B cell (primary cell): ENCODE measurements at regions not wholly inside any gene's neighbourhood (a gene's known extent, or its start where the extent isn't known, plus 50 kb on each side); places are given as distances from the start of the nearest gene placed in this dataset.

ENCODE experiments used
- ATAC-seq: fragments of 200-7000 bp; cut with Tn5 transposase; one replicate; pipeline ENCODE4 v1.10.0; 2021; ENCODE audit warnings: low read depth, mild to moderate bottlenecking, moderate number of reproducible peaks, moderate library complexity
- CTCF ChIA-PET: fragments of 350-600 bp; sonication (Branson Sonifier 250); formaldehyde crosslinking; loops from one replicate; lab custom pipeline; 2021; ENCODE audit warnings: antibody characterized with exemption, inconsistent platforms; lab: Charles Lee
- POLR2A ChIA-PET: fragments of 350-600 bp; sonication (Branson Sonifier 250); formaldehyde crosslinking; loops from one replicate; lab custom pipeline; 2021; ENCODE audit warnings: antibody characterized with exemption; lab: Charles Lee
- DNase-seq: peaks from one replicate; pipeline ENCODE4 v3.0.0; 2013
- H2AFZ ChIP-seq: 2 replicates; pipeline ENCODE4 v1.6.1; 2012; ENCODE audit warnings: mild to moderate bottlenecking, low read depth, low read length; ENCODE audit not compliant: insufficient read depth, poor library complexity, severe bottlenecking
- H3K27ac ChIP-seq, 2 donors: 1 replicate in 1 of 2; 2 replicates in 1 of 2; pipeline ENCODE4 v1.5.1; 2012 to 2013; ENCODE audit warnings: low read length in 2 of 2, mild to moderate bottlenecking in 2 of 2, moderate library complexity in 1 of 2
- H3K27me3 ChIP-seq, 4 experiments: fragments of 200-600 bp in 1 of 4; sonication (generic) in 1 of 4; replicated peaks in 1 of 4; 1 replicate in 2 of 4; 2 replicates in 2 of 4; pipeline versions ENCODE4 v1.6.1 to v1.7.0; 2013 to 2016; ENCODE audit warnings: low read length in 3 of 4, mild to moderate bottlenecking in 2 of 4, mixed read lengths in 1 of 4, moderate library complexity in 1 of 4; ENCODE audit not compliant: insufficient read depth in 4 of 4, control insufficient read depth in 3 of 4; ENCODE audit errors: control extremely low read depth in 1 of 4
- H3K36me3 ChIP-seq, 2 experiments: replicated peaks in 1 of 2; 1 replicate in 1 of 2; 2 replicates in 1 of 2; pipeline versions ENCODE4 v1.6.1 to v1.7.1; 2013; ENCODE audit warnings: low read length in 1 of 2; ENCODE audit not compliant: insufficient read depth in 2 of 2, control insufficient read depth in 1 of 2; ENCODE audit errors: control extremely low read depth in 1 of 2, extremely low read depth in 1 of 2
- H3K4me1 ChIP-seq, 2 donors: fragments of 200-600 bp in 1 of 2; sonication (generic) in 1 of 2; 1 replicate in 1 of 2; 2 replicates in 1 of 2; pipeline versions ENCODE4 v1.5.1 to v1.6.1; 2013 to 2017; ENCODE audit warnings: low read length in 2 of 2; ENCODE audit not compliant: control insufficient read depth in 2 of 2, insufficient read depth in 2 of 2
- H3K4me2 ChIP-seq: replicated peaks from 2 replicates; pipeline ENCODE3; 2012; ENCODE audit warnings: mild to moderate bottlenecking, low read depth, low read length; ENCODE audit not compliant: poor library complexity, severe bottlenecking
- H3K4me3 ChIP-seq, 5 experiments: fragments of 200-600 bp in 1 of 5; sonication (generic) in 1 of 5; 1 replicate in 3 of 5; 2 replicates in 2 of 5; pipeline versions ENCODE4 v1.5.1 to v1.7.0; 2011 to 2016; ENCODE audit warnings: low read length in 4 of 5, mild to moderate bottlenecking in 4 of 5, low read depth in 2 of 5, control low read depth in 1 of 5, moderate library complexity in 1 of 5; ENCODE audit not compliant: insufficient read depth in 1 of 5; ENCODE audit errors: control extremely low read depth in 1 of 5, extremely low read depth in 1 of 5
- H3K79me2 ChIP-seq: fragments of 200-600 bp; sonication (generic); one replicate; pipeline ENCODE4 v1.6.0; 2016; ENCODE audit warnings: low read length; ENCODE audit not compliant: control insufficient read depth, insufficient read depth
- H3K9ac ChIP-seq: fragments of 200-600 bp; sonication (generic); 2 replicates; pipeline ENCODE4 v1.6.1; 2017; ENCODE audit warnings: mild to moderate bottlenecking, low read length, moderate library complexity
- H3K9me3 ChIP-seq, 3 donors: one replicate each; pipeline versions ENCODE4 v1.6.1 to v1.7.1; 2013; ENCODE audit warnings: low read length in 2 of 3; ENCODE audit not compliant: control insufficient read depth in 2 of 3, insufficient read depth in 1 of 3; ENCODE audit errors: control extremely low read depth in 1 of 3
- H4K20me1 ChIP-seq: 2 replicates; pipeline ENCODE4 v1.6.0; 2012; ENCODE audit warnings: mild to moderate bottlenecking, low read length; ENCODE audit not compliant: insufficient read depth, control insufficient read depth, poor library complexity, severe bottlenecking
- H3K27ac Mint-ChIP-seq: one replicate; pipeline ENCODE4 v1.8.0; 2021; ENCODE audit warnings: mixed read lengths
- H3K27me3 Mint-ChIP-seq: one replicate; pipeline ENCODE4 v1.8.0; 2021; ENCODE audit warnings: mixed read lengths
- H3K4me1 Mint-ChIP-seq: one replicate; pipeline ENCODE4 v1.8.0; 2021; ENCODE audit warnings: mixed read lengths
- H3K4me3 Mint-ChIP-seq: one replicate; pipeline ENCODE4 v1.8.0; 2021; ENCODE audit warnings: mixed read lengths
- H3K9me3 Mint-ChIP-seq: one replicate; pipeline ENCODE4 v1.8.0; 2022; ENCODE audit warnings: mixed read lengths; ENCODE audit not compliant: insufficient read depth
- EZH2 ChIP-seq: IDR thresholded peaks from 2 replicates; pipeline ENCODE4 v1.6.1; 2012; ENCODE audit warnings: borderline replicate concordance, low read depth, mild to moderate bottlenecking, moderate library complexity, low read length; ENCODE audit not compliant: insufficient read depth, poor library complexity, severe bottlenecking
- WGBS: methylation state at CpG from one replicate; pipeline ENCODE4 v1.1.5; 2013; ENCODE audit warnings: missing lambda C conversion rate; ENCODE audit not compliant: insufficient coverage; 5-methylcytosine and 5-hydroxymethylcytosine counted together
- intact Hi-C: fragments of 100-400 bp; cut with micrococcal nuclease; formaldehyde crosslinking; loops from one replicate; pipeline ENCODE4 v1.10.0; 2022
- TF ChIP-seq, protein P1 (sequence below): fragments of 200-600 bp; IDR thresholded peaks from one replicate; pipeline ENCODE4 v1.8.0; 2022; ENCODE audit warnings: antibody characterized with exemption, mild to moderate bottlenecking

DNA sequence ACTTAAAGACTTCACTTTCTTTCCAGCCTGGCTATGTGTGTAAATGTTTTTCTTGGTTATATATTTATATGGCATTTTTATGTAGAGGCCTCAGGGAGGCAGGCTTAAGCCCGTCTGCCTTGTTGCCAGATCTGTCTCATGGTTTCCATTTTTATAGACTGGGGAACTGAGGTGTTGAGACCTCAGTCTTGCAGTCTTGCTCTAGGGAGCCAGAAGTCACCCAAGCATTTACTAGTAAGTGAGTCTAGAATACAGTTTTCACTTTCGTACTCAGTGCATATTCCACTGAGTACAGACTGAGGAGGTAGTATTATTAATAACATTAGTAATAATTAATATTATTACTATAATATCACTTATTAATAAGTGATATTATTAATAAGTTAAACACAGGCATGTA, 161.4 kb downstream of the UCK2 start:
- H3K9ac ChIP-seq: no peak overlapping the region
- no peak overlapping the region for H3K27ac ChIP-seq
- Mint-ChIP-seq H3K27ac (no peak overlapping the region), H3K9me3 (no peaks in the 10 kb centered on the region), H3K27me3 (peaks cover 5% of the 10 kb centered on the region), H3K4me1 (no peaks in the 10 kb centered on the region), H3K4me3 (no peak overlapping the region)
- H3K4me3 ChIP-seq: no peak overlapping the region
- no peaks in the 10 kb centered on the region for H3K79me2 ChIP-seq
- CTCF ChIA-PET: no interaction called here
- H3K4me1 ChIP-seq: no peaks in the 10 kb centered on the region
- POLR2A ChIA-PET: no interaction called here
- H2AFZ ChIP-seq: no peak overlapping the region
- 40% methylated on average over 1 of the region's 2 CpGs for WGBS
- intact Hi-C loops: no loop called here
- ATAC-seq: no peak
- no peaks in the 10 kb centered on the region for H3K36me3 ChIP-seq
- no peak overlapping the region for H3K4me2 ChIP-seq
- no peaks in the 10 kb centered on the region for H4K20me1 ChIP-seq
- no peak for DNase-seq
- TF ChIP-seq, protein P1, sequence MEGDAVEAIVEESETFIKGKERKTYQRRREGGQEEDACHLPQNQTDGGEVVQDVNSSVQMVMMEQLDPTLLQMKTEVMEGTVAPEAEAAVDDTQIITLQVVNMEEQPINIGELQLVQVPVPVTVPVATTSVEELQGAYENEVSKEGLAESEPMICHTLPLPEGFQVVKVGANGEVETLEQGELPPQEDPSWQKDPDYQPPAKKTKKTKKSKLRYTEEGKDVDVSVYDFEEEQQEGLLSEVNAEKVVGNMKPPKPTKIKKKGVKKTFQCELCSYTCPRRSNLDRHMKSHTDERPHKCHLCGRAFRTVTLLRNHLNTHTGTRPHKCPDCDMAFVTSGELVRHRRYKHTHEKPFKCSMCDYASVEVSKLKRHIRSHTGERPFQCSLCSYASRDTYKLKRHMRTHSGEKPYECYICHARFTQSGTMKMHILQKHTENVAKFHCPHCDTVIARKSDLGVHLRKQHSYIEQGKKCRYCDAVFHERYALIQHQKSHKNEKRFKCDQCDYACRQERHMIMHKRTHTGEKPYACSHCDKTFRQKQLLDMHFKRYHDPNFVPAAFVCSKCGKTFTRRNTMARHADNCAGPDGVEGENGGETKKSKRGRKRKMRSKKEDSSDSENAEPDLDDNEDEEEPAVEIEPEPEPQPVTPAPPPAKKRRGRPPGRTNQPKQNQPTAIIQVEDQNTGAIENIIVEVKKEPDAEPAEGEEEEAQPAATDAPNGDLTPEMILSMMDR: no peak
- no peak for TF ChIP-seq EZH2
- H3K9me3 ChIP-seq: peaks cover 0 to 3% (median 0%) of the 10 kb centered on the region in 3 donors
- no peaks in the 10 kb centered on the region for H3K27me3 ChIP-seq

DNA sequence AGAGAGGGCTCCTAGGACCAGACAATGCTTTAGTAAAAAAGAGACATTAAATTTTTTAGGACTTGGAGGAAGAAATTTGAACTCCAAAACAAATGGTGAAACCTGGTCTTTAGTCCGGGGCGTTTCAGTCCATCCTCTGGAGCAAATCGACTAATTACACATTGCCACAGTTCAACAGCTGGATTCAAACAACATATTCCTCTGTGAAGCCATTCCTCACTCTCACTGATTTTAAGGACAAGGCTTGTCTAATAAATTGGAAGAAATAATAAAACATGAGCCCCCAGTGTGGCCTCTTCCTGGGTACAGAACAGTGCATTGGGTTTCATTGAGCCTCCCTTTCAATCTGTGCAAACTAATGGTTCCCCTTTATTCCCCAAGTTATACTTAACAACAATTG, 165.1 kb downstream of the UCK2 start:
- Histone ChIP-seq H3K27me3 (no peaks in the 10 kb centered on the region), H3K27ac (no peak overlapping the region), H3K79me2 (no peaks in the 10 kb centered on the region), H3K9me3 (peaks cover 0 to 3% (median 0%) of the 10 kb centered on the region in 3 donors), H3K36me3 (no peaks in the 10 kb centered on the region), H4K20me1 (no peaks in the 10 kb centered on the region), H3K9ac (no peak overlapping the region), H3K4me2 (no peak overlapping the region), H2AFZ (no peak overlapping the region), H3K4me3 (no peak overlapping the region), H3K4me1 (no peaks in the 10 kb centered on the region)
- ChIA-PET POLR2A (no interaction called here), CTCF (no interaction called here)
- H3K9me3 Mint-ChIP-seq: no peaks in the 10 kb centered on the region
- no peak overlapping the region for H3K27ac Mint-ChIP-seq
- WGBS: no CpG with 5 or more reads among the region's 3 CpGs
- ATAC-seq (no peak), DNase-seq (no peak)
- no peak overlapping the region for H3K4me3 Mint-ChIP-seq
- intact Hi-C loops: no loop called here
- no peaks in the 10 kb centered on the region for H3K4me1 Mint-ChIP-seq
- no peak for TF ChIP-seq EZH2
- TF ChIP-seq, protein P1: no peak
- no peaks in the 10 kb centered on the region for H3K27me3 Mint-ChIP-seq
